GM19328 (cell line): ENCODE measurements at regions not wholly inside any gene's neighbourhood (a gene's known extent, or its start where the extent isn't known, plus 50 kb on each side); places are given as distances from the start of the nearest gene placed in this dataset.

Experiments used
- ATAC-seq: cut with Tn5 transposase; IDR thresholded peaks from one replicate; pipeline ENCODE4 v1.9.1; 2021; ENCODE audit warnings: mild to moderate bottlenecking, moderate library complexity; ENCODE audit not compliant: unreplicated experiment

DNA sequence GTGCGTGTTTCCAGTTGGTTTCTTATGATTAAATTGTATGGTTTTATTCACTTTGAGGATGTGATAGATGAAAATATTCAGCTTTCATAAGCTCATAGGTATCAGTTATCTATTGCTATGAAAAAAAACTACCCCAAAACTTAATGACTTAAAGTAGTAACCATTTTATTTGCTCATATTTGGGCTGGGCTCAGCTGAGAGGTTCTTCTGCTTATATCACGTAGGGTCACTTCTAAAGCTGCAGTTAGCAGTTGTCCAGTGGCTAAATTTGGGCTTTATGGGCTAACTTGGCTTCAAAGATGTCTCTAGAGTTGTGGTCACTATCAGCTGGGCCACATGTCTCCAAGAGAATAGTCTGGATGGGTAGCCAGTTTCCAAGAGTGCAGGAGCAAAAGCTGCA, 206.4 kb upstream of the LYPLAL1 start:
- no peak for ATAC-seq

GRCh38 chr1:218967836-218968235, 205.8 kb upstream of the LYPLAL1 start:
- no peak for ATAC-seq

DNA sequence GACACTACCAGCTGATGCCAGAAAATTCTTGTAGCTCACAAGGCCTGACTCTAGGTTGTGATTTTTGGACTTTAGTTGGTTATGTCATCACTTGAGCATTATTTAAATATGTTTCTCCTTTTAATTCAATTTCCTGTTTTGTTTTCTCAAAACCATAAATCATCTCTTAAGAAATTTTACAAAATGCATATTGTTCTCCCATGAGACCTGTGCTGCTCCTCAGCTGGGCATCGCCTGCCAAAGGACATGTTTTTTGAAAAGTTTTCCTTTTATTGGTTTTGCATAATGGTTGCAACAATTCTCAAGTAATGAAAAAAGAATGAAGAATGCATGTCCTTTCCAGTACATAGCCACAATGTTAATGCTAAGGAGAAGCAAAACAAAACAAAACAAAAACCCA, 204.7 kb upstream of the LYPLAL1 start:
- ATAC-seq, result no peak

- ATAC-seq, result no peak
Measured at GRCh38 chr1:218970397-218970990, 203.2 kb upstream of the LYPLAL1 start.

DNA sequence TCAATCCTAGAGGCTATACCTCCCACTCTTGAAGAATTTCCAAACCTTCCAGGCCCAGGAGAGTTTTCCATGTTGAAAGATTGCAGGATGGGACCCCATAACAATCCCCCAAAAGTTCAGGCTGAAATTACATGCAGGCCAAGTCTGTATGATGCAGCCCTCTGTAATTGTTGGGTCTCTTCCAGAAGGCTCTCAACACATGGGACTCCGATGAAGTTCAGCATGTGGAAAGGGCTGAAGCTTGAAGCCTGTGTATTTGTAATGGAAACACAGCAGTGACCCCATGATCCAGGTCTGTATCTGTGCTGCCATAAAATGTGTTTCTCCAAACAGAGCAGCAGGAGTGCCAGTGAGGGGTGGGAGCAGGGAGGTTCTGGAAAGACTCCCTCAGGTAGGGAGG, 202.5 kb upstream of the LYPLAL1 start:
- ATAC-seq, result no peak

DNA sequence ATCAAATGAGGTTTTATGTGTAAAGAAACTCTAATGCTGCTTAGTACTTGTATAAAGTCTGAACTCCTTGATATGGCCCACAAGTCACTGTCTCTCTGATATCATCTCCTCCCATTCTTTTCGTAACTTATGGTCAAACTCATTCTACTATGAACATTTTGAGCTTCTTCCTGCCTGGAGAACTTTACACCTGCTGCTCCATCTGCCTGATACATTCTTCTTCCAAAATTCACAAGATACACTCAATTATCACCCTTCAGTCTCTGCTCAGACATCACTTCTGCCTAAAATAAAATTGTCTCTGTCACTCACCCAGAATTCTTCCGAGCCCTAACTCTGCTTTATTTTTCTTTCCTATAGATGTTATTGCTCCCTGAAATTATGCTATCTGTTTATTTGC, 192.8 kb upstream of the LYPLAL1 start:
- ATAC-seq, result no peak

DNA sequence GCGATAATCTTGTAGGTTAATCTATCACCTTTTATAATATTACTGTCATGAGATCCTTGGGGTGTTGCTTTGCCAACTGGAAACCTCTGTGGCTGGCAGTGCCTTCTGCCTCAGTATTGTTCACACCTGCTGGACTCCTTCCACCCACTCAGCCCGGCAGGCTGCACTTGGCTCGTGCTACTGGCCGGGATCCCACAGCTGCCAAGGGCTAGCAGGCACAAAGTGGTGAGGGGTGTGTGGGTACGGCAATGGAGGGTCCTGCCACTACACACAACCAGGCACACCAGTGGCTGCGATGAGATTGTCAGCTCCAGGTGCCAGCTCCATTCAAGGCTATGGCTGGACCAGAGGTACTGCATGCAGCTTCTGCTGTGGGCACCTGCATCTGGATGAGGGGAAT, 191.2 kb upstream of the LYPLAL1 start:
- no peak for ATAC-seq

DNA sequence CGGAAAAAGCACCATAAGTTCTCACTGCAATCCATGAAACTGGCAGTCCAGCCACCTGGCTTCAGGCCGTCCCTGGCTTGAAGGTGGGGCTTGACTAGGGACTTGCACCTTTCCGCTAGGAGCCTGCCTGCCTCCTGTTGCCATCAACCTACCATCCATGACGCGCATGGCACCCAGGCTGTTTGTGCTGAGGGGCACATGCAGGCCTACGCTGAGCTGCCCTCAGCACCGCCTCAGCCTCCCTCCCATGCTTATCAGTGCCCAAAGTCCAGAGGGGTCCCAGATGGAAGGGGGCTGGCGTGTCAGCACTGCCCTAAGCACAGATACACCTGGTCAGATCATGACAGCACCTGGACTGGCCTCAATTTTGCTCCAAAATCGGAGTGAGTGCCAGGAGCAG, 190.2 kb upstream of the LYPLAL1 start:
- no peak for ATAC-seq

- ATAC-seq, result no peak
Measured at GRCh38 chr1:218983848-218984247, 189.8 kb upstream of the LYPLAL1 start.

DNA sequence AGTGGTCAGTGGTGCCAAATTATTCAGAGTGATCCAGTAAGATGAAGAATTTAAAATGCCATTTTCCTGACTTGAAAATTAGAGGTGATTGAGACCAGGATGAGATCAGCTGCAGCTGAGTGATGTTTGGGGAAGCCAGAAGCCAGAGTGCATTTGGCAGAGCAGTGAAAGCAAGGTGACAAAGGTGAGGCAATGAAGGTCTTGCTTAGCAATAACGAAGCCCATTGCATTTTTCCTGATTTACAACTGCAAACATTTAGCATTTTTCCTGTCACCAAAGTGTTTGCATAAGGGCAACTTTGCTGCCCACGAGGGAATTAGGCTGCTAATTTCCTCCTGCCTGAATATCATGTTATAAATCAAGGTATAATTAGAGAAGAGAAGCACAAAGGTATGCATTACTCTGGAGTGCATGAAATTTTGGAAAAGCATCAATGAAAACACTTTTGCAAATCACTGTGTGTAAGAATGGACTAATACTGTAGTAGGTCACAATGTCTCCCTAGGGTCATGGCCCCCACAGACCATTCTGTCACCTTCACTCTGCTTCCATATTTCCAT, 188.2 kb upstream of the LYPLAL1 start:
- ATAC-seq, result no peak

- no peak for ATAC-seq
Measured at GRCh38 chr1:218986816-218987215, 186.9 kb upstream of the LYPLAL1 start.

DNA sequence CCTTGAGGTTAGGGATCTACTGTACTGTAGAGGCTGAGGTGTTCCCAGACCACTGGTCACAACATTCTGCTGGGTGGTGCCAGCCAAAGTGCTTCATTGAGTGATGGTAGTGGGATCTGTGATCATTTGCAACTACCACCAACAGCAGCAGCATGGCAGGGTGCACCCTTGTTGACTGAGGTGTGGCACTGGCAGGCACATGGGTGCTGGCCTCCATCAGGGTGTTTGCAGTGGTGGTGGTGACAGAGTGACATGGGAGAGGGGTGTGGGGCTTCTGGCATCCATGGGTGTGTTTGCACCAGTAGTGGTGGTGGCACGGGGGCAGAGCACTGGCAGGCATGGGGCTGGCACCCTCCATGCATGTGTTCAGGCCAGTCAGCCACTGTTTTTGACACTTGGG, 183.7 kb upstream of the LYPLAL1 start:
- no peak for ATAC-seq

DNA sequence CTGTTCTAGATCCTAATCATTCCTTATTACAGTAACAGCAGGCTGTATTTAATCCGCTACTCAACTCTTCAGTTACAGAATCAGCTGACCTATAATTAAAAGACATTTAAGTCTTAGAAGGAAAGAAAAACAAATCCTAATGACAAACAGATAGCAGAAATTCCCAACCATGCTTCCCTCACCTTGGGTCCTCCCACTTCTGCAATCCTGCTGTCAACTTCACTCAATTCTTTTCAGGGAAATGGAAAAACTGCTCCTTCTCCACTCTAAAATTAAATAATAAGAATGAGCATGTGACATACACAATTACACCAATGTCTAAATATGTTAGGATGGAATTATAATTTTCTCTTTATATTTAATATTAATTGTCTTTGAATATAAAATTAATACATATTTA, 182.6 kb upstream of the LYPLAL1 start:
- no peak for ATAC-seq

DNA sequence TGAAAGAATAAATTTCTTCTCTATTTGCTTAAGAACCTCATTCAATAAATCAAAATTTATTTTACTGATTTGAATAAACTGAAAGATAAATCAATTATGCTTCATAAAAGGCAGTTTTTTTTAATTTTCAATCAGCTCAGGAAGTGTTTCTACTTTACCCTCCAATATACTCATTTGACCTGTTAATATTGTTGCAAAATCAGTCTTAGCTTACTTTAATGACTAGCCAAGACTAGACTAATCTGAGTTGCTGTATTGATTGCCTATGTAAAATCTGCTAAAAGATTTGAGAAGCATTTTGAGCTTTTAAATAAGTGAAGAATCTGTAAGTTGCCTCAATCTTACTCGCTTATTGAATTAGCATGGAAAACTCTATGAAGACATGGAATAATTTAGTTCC, 179.1 kb upstream of the LYPLAL1 start:
- no peak for ATAC-seq

DNA sequence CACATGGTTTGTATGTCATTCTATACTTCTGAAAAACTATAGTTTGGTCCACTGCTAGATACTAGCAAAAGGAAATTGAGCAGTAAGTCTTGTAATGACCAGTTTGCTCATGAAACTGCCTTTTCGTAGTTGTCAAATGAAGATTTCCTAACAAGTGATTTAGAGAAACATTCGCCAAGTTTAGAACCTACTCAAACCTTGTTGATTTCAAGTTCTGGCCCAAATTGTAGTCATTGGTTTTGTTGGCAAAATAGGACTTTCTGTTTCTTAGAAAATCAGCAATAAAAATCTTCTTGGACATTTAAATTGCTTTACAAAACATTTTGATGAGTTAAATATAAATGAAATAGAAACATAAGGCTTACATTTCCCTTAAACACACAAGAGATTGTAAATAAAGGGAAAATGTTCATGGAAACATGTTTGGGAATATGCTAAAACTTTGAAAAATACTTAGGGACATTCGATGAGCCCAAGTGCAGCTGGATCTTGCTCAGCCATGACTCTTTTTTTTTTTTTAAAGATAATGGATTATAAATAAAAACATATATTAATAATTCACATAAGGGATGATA, 178.5 kb upstream of the LYPLAL1 start:
- no peak for ATAC-seq

- no peak for ATAC-seq
Measured at GRCh38 chr1:218996362-218996761, 177.3 kb upstream of the LYPLAL1 start.

GRCh38 chr1:219000005-219000404, 173.7 kb upstream of the LYPLAL1 start:
- no peak for ATAC-seq

- no peak for ATAC-seq
Measured at GRCh38 chr1:219000631-219001030, 173.0 kb upstream of the LYPLAL1 start.

GRCh38 chr1:219010720-219011119, 163.0 kb upstream of the LYPLAL1 start:
- no peak for ATAC-seq

GRCh38 chr1:219020386-219020785, 153.3 kb upstream of the LYPLAL1 start:
- no peak for ATAC-seq

DNA sequence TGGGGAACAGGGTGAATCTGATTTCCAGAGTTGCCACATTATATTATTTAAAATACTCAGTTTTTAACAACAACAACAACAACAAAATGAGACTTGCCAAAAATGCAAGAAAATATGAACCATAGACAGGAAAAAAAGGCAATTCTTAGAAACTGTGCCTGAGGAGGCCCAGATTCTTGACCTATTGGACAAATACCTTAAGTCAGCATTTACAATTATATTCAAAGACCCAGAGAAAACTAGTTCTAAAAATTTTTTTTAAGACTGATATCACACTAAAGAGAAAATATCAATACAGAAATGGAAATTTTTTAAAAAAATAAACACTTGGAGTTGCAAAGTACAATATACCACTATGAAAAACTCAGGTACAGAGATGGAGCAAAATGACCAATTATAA, 152.8 kb upstream of the LYPLAL1 start:
- no peak for ATAC-seq

- no peak for ATAC-seq
Measured at GRCh38 chr1:219027146-219027673, 146.5 kb upstream of the LYPLAL1 start.

GRCh38 chr1:219031809-219032208, 141.9 kb upstream of the LYPLAL1 start:
- ATAC-seq, result no peak
